Liver (tissue), 8 donors: ENCODE measurements at regions not wholly inside any gene's neighbourhood (a gene's known extent, or its start where the extent isn't known, plus 50 kb on each side); places are given as distances from the start of the nearest gene placed in this dataset.

Experiments used
- DNase-seq: peaks from one replicate; pipeline ENCODE4 v3.0.0-alpha.2; 2017; ENCODE audit warnings: low spot score
- H3K27ac ChIP-seq, 2 donors: one replicate each; pipeline ENCODE4 v1.7.0; 2013; ENCODE audit warnings: inconsistent platforms in 2 of 2, low read length in 2 of 2, control low read depth in 1 of 2, low read depth in 1 of 2, mild to moderate bottlenecking in 1 of 2
- H3K27me3 ChIP-seq, 4 donors: one replicate each; pipeline versions ENCODE4 v1.6.1 to v1.7.0; 2013; ENCODE audit warnings: low read length in 3 of 4, inconsistent platforms in 1 of 4, mild to moderate bottlenecking in 1 of 4, moderate library complexity in 1 of 4; ENCODE audit not compliant: control insufficient read depth in 4 of 4, insufficient read depth in 4 of 4
- H3K36me3 ChIP-seq, 4 donors: one replicate each; pipeline versions ENCODE4 v1.6.1 to v1.7.0; 2013; ENCODE audit warnings: low read length in 3 of 4, mild to moderate bottlenecking in 3 of 4, low read depth in 1 of 4, moderate library complexity in 1 of 4; ENCODE audit not compliant: control insufficient read depth in 4 of 4, insufficient read depth in 3 of 4
- H3K4me1 ChIP-seq, 4 donors: one replicate each; pipeline versions ENCODE4 v1.6.1 to v1.7.0; 2013; ENCODE audit warnings: low read length in 3 of 4, mild to moderate bottlenecking in 3 of 4, moderate library complexity in 1 of 4; ENCODE audit not compliant: control insufficient read depth in 4 of 4, insufficient read depth in 4 of 4
- H3K4me3 ChIP-seq, 3 donors: one replicate each; pipeline versions ENCODE4 v1.6.1 to v1.7.0; 2013; ENCODE audit warnings: low read length in 3 of 3, control low read depth in 1 of 3, low read depth in 1 of 3, mild to moderate bottlenecking in 1 of 3
- H3K9ac ChIP-seq, 2 donors: one replicate each; pipeline ENCODE4 v1.7.0; 2013; ENCODE audit warnings: low read length in 2 of 2, mild to moderate bottlenecking in 2 of 2, moderate library complexity in 2 of 2, control low read depth in 1 of 2, low read depth in 1 of 2
- H3K9me3 ChIP-seq, 4 donors: one replicate each; pipeline versions ENCODE4 v1.6.1 to v1.7.0; 2013; ENCODE audit warnings: low read length in 3 of 4; ENCODE audit not compliant: control insufficient read depth in 4 of 4
- EGR1 ChIP-seq, 2 donors: IDR thresholded peaks; 2 replicates each; pipeline ENCODE4 v1.6.1; 2016 to 2018; ENCODE audit warnings: antibody characterized with exemption in 2 of 2, low read depth in 2 of 2
- FOXA1 ChIP-seq: IDR thresholded peaks from 2 replicates; pipeline ENCODE4 v1.6.1; 2016; ENCODE audit warnings: antibody characterized with exemption
- FOXA2 ChIP-seq: IDR thresholded peaks from 2 replicates; pipeline ENCODE4 v1.6.1; 2016; ENCODE audit warnings: antibody characterized with exemption
- GABPA ChIP-seq, 2 donors: IDR thresholded peaks in 1 of 2; conservative IDR thresholded peaks in 1 of 2; 2 replicates each; pipeline ENCODE4 v1.6.1; 2016; ENCODE audit warnings: antibody characterized with exemption in 2 of 2, mild to moderate bottlenecking in 1 of 2, moderate library complexity in 1 of 2
- HNF4A ChIP-seq, 2 donors: conservative IDR thresholded peaks; 2 replicates each; pipeline ENCODE4 v1.6.1; 2016; ENCODE audit warnings: antibody characterized with exemption in 2 of 2, mild to moderate bottlenecking in 2 of 2
- HNF4G ChIP-seq: IDR thresholded peaks from 2 replicates; pipeline ENCODE4 v1.6.1; 2016; ENCODE audit warnings: antibody characterized with exemption
- JUND ChIP-seq, 2 donors: IDR thresholded peaks; 2 replicates each; pipeline ENCODE4 v1.6.1; 2016; ENCODE audit warnings: antibody characterized with exemption in 2 of 2
- NR2F2 ChIP-seq: IDR thresholded peaks from 2 replicates; pipeline ENCODE4 v1.6.1; 2016; ENCODE audit warnings: antibody characterized with exemption
- RAD21 ChIP-seq, 2 donors: IDR thresholded peaks; 2 replicates each; pipeline ENCODE4 v1.6.1; 2016; ENCODE audit warnings: antibody characterized with exemption in 2 of 2, mild to moderate bottlenecking in 2 of 2
- RXRA ChIP-seq, 2 donors: IDR thresholded peaks; 2 replicates each; pipeline ENCODE4 v1.6.1; 2017 to 2018; ENCODE audit warnings: antibody characterized with exemption in 2 of 2, mild to moderate bottlenecking in 1 of 2
- SP1 ChIP-seq: IDR thresholded peaks from 2 replicates; pipeline ENCODE4 v1.6.1; 2018; ENCODE audit warnings: antibody characterized with exemption, mild to moderate bottlenecking
- TAF1 ChIP-seq: conservative IDR thresholded peaks from 2 replicates; pipeline ENCODE4 v1.6.1; 2016; ENCODE audit warnings: antibody characterized with exemption, mild to moderate bottlenecking
- YY1 ChIP-seq: IDR thresholded peaks from 2 replicates; pipeline ENCODE4 v1.6.1; 2016; ENCODE audit warnings: antibody characterized with exemption, mild to moderate bottlenecking
- WGBS: extraction: QIAGEN DNeasy Blood & Tissue Kit; methylation state at CpG from one replicate; pipeline ENCODE4 v1.1.7; 2013; 5-methylcytosine and 5-hydroxymethylcytosine counted together
- TF ChIP-seq, protein P1 (sequence below): IDR thresholded peaks from 2 replicates; pipeline ENCODE4 v1.6.1; 2016; ENCODE audit warnings: antibody characterized with exemption
- TF ChIP-seq, protein P2 (sequence below): fragments of 150-350 bp; IDR thresholded peaks from 2 replicates; pipeline ENCODE4 v1.5.1; 2017; ENCODE audit warnings: improper control_type of control experiment, low read depth, low read length; ENCODE audit not compliant: missing input control
- TF ChIP-seq, protein P3 (sequence below): IDR thresholded peaks from 2 replicates; pipeline ENCODE4 v1.6.1; 2016; ENCODE audit warnings: antibody characterized with exemption, mild to moderate bottlenecking
- TF ChIP-seq, protein P4 (sequence below): IDR thresholded peaks from 2 replicates; pipeline ENCODE4 v1.6.1; 2016; ENCODE audit warnings: antibody characterized with exemption
- TF ChIP-seq, protein P5 (sequence below): IDR thresholded peaks from 2 replicates; pipeline ENCODE4 v1.6.1; 2016; ENCODE audit warnings: antibody characterized with exemption
- donor health status: healthy.
- donor health status: healthy.
- donor health status: healthy.
- donor health status: healthy.
- donor health status: healthy.

DNA sequence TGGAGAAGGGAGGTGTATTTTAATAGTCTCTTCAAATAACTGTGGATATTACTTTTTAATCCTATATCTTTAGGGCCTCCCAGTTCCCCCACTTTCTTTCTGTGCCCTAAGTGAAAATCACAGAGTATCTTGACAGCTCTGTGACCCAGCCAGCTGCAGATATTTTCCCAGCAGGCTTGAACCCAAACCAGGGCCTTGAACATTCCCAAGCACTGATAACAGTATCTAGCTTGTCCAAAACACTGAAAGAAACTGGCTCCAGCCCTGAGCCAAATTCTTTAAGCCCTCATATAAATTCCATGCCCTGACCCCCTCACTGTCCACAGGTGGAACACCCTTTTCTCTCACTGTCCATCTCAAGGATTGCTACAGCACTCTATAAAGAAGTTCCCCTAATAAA lies 388.1 kb upstream of the CHAC2 start:
- Histone ChIP-seq H3K27me3 (no peaks in the 10 kb centered on the region), H3K9me3 (no peaks in the 10 kb centered on the region), H3K9ac (no peak overlapping the region), H3K36me3 (no peaks in the 10 kb centered on the region), H3K4me1 (no peaks in the 10 kb centered on the region), H3K4me3 (no peak overlapping the region), H3K27ac (no peak overlapping the region)
- TF ChIP-seq, protein P1, sequence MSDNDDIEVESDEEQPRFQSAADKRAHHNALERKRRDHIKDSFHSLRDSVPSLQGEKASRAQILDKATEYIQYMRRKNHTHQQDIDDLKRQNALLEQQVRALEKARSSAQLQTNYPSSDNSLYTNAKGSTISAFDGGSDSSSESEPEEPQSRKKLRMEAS, result no peak
- TF ChIP-seq, protein P2, sequence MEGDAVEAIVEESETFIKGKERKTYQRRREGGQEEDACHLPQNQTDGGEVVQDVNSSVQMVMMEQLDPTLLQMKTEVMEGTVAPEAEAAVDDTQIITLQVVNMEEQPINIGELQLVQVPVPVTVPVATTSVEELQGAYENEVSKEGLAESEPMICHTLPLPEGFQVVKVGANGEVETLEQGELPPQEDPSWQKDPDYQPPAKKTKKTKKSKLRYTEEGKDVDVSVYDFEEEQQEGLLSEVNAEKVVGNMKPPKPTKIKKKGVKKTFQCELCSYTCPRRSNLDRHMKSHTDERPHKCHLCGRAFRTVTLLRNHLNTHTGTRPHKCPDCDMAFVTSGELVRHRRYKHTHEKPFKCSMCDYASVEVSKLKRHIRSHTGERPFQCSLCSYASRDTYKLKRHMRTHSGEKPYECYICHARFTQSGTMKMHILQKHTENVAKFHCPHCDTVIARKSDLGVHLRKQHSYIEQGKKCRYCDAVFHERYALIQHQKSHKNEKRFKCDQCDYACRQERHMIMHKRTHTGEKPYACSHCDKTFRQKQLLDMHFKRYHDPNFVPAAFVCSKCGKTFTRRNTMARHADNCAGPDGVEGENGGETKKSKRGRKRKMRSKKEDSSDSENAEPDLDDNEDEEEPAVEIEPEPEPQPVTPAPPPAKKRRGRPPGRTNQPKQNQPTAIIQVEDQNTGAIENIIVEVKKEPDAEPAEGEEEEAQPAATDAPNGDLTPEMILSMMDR, result no peak
- TF ChIP-seq, protein P3, sequence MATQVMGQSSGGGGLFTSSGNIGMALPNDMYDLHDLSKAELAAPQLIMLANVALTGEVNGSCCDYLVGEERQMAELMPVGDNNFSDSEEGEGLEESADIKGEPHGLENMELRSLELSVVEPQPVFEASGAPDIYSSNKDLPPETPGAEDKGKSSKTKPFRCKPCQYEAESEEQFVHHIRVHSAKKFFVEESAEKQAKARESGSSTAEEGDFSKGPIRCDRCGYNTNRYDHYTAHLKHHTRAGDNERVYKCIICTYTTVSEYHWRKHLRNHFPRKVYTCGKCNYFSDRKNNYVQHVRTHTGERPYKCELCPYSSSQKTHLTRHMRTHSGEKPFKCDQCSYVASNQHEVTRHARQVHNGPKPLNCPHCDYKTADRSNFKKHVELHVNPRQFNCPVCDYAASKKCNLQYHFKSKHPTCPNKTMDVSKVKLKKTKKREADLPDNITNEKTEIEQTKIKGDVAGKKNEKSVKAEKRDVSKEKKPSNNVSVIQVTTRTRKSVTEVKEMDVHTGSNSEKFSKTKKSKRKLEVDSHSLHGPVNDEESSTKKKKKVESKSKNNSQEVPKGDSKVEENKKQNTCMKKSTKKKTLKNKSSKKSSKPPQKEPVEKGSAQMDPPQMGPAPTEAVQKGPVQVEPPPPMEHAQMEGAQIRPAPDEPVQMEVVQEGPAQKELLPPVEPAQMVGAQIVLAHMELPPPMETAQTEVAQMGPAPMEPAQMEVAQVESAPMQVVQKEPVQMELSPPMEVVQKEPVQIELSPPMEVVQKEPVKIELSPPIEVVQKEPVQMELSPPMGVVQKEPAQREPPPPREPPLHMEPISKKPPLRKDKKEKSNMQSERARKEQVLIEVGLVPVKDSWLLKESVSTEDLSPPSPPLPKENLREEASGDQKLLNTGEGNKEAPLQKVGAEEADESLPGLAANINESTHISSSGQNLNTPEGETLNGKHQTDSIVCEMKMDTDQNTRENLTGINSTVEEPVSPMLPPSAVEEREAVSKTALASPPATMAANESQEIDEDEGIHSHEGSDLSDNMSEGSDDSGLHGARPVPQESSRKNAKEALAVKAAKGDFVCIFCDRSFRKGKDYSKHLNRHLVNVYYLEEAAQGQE, result no peak
- no peak for DNase-seq

DNA sequence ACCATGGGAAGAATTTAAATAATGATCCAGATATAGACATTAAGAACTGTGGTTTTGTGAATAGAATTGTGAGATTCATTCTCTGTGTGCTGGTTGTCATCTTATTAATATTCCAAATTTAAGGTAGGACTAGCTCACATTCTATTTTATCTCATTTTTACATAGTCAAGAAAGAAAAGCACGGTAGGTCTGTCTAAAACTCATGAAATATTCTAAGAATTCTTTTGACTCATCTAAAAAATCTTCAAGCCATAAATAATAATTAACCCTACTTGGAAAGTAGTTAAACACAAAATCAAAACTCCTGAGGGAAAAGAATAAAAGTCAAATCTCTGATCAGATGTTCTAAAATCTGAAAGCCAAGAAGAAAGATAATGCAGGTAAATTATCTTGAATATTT lies 388.8 kb upstream of the CHAC2 start:
- Histone ChIP-seq H3K4me3 (no peak overlapping the region), H3K9ac (no peak overlapping the region), H3K36me3 (no peaks in the 10 kb centered on the region), H3K27me3 (no peaks in the 10 kb centered on the region), H3K4me1 (no peaks in the 10 kb centered on the region), H3K9me3 (no peaks in the 10 kb centered on the region), H3K27ac (no peak overlapping the region)
- WGBS, result 68% methylated on average over 1 of the region's 1 CpG
- DNase-seq, result no peak
- TF ChIP-seq FOXA2 (no peak), RXRA (IDR thresholded peaks at IDR 0.05) (no peak), RAD21 (IDR thresholded peaks at IDR 0.05) (no peak), EGR1 (IDR thresholded peaks at IDR 0.05; ENCODE audit: low read depth in 2 of 2) (no peak), GABPA (IDR thresholded peaks at IDR 0.05 in 1 of 2, conservative IDR thresholded peaks at IDR 0.05 in 1 of 2) (no peak), NR2F2 (no peak), YY1 (no peak), JUND (IDR thresholded peaks at IDR 0.05) (no peak), FOXA1 (no peak), SP1 (no peak), HNF4G (no peak), TAF1 (no peak), HNF4A (conservative IDR thresholded peaks at IDR 0.05) (no peak)
- TF ChIP-seq, protein P3, result no peak
- TF ChIP-seq, protein P4, sequence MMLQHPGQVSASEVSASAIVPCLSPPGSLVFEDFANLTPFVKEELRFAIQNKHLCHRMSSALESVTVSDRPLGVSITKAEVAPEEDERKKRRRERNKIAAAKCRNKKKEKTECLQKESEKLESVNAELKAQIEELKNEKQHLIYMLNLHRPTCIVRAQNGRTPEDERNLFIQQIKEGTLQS, result no peak
- TF ChIP-seq, protein P5, sequence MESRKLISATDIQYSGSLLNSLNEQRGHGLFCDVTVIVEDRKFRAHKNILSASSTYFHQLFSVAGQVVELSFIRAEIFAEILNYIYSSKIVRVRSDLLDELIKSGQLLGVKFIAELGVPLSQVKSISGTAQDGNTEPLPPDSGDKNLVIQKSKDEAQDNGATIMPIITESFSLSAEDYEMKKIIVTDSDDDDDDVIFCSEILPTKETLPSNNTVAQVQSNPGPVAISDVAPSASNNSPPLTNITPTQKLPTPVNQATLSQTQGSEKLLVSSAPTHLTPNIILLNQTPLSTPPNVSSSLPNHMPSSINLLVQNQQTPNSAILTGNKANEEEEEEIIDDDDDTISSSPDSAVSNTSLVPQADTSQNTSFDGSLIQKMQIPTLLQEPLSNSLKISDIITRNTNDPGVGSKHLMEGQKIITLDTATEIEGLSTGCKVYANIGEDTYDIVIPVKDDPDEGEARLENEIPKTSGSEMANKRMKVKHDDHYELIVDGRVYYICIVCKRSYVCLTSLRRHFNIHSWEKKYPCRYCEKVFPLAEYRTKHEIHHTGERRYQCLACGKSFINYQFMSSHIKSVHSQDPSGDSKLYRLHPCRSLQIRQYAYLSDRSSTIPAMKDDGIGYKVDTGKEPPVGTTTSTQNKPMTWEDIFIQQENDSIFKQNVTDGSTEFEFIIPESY, result no peak
- TF ChIP-seq, protein P1, result no peak
- TF ChIP-seq, protein P2, result no peak
